ENCODE measurements at regions not wholly inside any gene's neighbourhood (a gene's known extent, or its start where the extent isn't known, plus 50 kb on each side); places are given as distances from the start of the nearest gene placed in this dataset.

DNA sequence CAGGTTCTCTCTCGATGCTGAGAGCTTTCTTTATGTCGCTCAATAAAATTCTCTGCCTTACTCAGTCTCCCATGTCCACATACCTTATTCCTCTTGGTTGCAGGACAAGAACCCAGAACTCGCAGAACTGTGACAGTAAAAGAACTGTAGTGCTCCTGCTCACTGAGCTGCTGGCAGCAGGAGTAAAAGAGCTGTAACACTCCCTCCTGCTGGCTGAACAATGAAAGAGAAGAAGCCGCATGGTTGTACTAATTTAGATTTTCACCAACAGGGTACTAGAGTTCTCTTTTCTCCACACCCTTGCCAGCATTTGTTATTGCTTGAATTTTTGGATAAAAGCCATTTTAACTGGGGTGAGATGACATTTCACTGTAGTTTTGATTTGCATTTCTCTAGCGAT lies 433.2 kb downstream of the GUCY1A2 start:
- Histone ChIP-seq H2AFZ (ENCODE audit: low read length) (no peak overlapping the region), H3K27me3 (ENCODE audit: control insufficient read depth, insufficient read depth, low read length) (no peaks in the 10 kb centered on the region), H3K4me3 (replicated peaks in 1 of 4; ENCODE audit: control extremely low read depth in 1 of 4, insufficient read depth in 1 of 4, low read depth in 3 of 4, low read length in 4 of 4) (no peak overlapping the region), H3K9ac (ENCODE audit: insufficient read depth, low read length) (no peak overlapping the region), H3K4me2 (ENCODE audit: extremely low read depth, insufficient read depth, low read length) (no peak overlapping the region), H3K36me3 (ENCODE audit: control insufficient read depth, insufficient read depth, low read length) (no peaks in the 10 kb centered on the region), H3K79me2 (ENCODE audit: control insufficient read depth, insufficient read depth, low read length) (no peaks in the 10 kb centered on the region), H3K27ac (ENCODE audit: insufficient read depth, low read length) (no peak overlapping the region), H3K4me1 (ENCODE audit: control insufficient read depth, extremely low read depth, insufficient read depth, low read length) (no peaks in the 10 kb centered on the region), H4K20me1 (ENCODE audit: control insufficient read depth, extremely low read depth, insufficient read depth, low read length) (no peaks in the 10 kb centered on the region), H3K9me3 (ENCODE audit: control insufficient read depth, insufficient read depth, low read depth, low read length) (no peaks in the 10 kb centered on the region)
- peak; percentile 20 to 49 for DNase-seq (ENCODE audit: low read depth in 2 of 2)
- TF ChIP-seq, protein P1, sequence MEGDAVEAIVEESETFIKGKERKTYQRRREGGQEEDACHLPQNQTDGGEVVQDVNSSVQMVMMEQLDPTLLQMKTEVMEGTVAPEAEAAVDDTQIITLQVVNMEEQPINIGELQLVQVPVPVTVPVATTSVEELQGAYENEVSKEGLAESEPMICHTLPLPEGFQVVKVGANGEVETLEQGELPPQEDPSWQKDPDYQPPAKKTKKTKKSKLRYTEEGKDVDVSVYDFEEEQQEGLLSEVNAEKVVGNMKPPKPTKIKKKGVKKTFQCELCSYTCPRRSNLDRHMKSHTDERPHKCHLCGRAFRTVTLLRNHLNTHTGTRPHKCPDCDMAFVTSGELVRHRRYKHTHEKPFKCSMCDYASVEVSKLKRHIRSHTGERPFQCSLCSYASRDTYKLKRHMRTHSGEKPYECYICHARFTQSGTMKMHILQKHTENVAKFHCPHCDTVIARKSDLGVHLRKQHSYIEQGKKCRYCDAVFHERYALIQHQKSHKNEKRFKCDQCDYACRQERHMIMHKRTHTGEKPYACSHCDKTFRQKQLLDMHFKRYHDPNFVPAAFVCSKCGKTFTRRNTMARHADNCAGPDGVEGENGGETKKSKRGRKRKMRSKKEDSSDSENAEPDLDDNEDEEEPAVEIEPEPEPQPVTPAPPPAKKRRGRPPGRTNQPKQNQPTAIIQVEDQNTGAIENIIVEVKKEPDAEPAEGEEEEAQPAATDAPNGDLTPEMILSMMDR (conservative IDR thresholded peaks at IDR 0.05 in 1 of 2, IDR thresholded peaks at IDR 0.05 in 1 of 2; ENCODE audit: low read depth in 1 of 2, low read length in 2 of 2): peak; percentile 38 to 42
- no peak for TF ChIP-seq EZH2 (IDR thresholded peaks at IDR 0.05; ENCODE audit: low read length, missing control alignments)

DNA sequence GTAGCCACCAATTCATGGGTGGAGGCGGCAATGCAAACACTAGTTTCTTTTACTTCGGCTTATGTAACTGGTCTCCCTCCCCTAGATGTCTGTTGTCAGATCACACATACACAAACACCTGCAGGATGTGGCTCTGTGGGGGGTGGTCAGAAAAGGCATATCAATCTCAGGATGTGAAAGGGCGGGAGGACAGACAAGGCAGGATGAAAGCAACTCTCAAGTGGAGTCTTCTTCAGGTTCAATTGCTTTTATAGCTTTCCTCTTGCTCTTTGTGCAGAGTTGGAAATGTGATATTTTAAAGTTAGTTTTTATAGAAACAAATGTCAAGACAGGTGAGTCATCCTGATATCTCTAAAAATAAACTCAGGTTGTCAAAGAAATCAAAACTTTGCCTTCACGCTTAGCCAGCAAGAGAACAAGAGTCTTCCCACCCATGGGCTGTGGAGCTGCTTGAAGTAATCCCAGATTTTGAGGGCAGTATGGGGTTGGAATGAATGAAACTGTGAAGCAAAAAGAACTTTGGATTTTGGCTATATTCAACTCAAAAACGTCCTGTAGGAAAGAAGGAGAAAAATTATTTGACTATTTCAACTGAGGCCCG lies 423.4 kb downstream of the GUCY1A2 start:
- no peak for TF ChIP-seq EZH2 (IDR thresholded peaks at IDR 0.05; ENCODE audit: low read length, missing control alignments)
- TF ChIP-seq, protein P1 (conservative IDR thresholded peaks at IDR 0.05 in 1 of 2, IDR thresholded peaks at IDR 0.05 in 1 of 2; ENCODE audit: low read depth in 1 of 2, low read length in 2 of 2): no peak
- no peak overlapping the region for H3K4me3 ChIP-seq (replicated peaks in 1 of 4; ENCODE audit: control extremely low read depth in 1 of 4, insufficient read depth in 1 of 4, low read depth in 3 of 4, low read length in 4 of 4)
- H3K79me2 ChIP-seq (ENCODE audit: control insufficient read depth, insufficient read depth, low read length): no peaks in the 10 kb centered on the region
- no peak overlapping the region for H3K9ac ChIP-seq (ENCODE audit: insufficient read depth, low read length)
- no peaks in the 10 kb centered on the region for H3K27me3 ChIP-seq (ENCODE audit: control insufficient read depth, insufficient read depth, low read length)
- no peak overlapping the region for H3K27ac ChIP-seq (ENCODE audit: insufficient read depth, low read length)
- H4K20me1 ChIP-seq (ENCODE audit: control insufficient read depth, extremely low read depth, insufficient read depth, low read length): no peaks in the 10 kb centered on the region
- H3K9me3 ChIP-seq (ENCODE audit: control insufficient read depth, insufficient read depth, low read depth, low read length): no peaks in the 10 kb centered on the region
- no peaks in the 10 kb centered on the region for H3K4me1 ChIP-seq (ENCODE audit: control insufficient read depth, extremely low read depth, insufficient read depth, low read length)
- DNase-seq (ENCODE audit: low read depth in 2 of 2): peak in 1 of 2 donors; percentile 16
- no peak overlapping the region for H3K4me2 ChIP-seq (ENCODE audit: extremely low read depth, insufficient read depth, low read length)
- H3K36me3 ChIP-seq (ENCODE audit: control insufficient read depth, insufficient read depth, low read length): no peaks in the 10 kb centered on the region
- H2AFZ ChIP-seq (ENCODE audit: low read length): no peak overlapping the region

DNA sequence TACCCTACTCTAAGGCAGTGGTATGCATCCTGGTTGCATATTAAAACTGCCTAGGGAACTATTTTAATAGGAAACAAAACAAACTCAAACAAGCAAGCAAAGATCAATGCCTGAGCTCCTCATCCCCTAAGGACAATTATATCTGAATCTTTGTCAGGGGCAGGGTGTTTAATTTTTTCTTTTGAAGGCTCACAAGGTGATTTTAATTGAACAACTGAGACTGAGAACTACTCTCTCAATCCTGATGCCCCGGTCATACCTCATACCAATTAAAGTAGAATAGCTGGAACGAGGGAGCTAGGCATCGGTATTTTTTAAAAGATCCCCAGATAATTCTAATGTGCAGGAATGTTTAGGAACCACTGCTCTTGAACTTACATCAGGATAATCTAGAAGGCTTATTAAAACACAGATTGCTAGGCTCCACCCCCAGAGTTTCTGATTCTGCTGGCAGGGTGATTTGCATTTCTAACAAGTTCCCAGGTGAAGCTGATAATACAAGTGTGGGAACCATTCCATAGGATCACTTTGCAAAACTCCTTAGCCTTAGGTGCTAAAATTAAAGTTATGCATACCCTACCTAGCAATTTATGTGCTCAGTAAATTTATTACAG lies 416.5 kb downstream of the GUCY1A2 start:
- H3K4me1 ChIP-seq (ENCODE audit: control insufficient read depth, extremely low read depth, insufficient read depth, low read length): no peaks in the 10 kb centered on the region
- no peaks in the 10 kb centered on the region for H3K9me3 ChIP-seq (ENCODE audit: control insufficient read depth, insufficient read depth, low read depth, low read length)
- H3K27me3 ChIP-seq (ENCODE audit: control insufficient read depth, insufficient read depth, low read length): no peaks in the 10 kb centered on the region
- no peaks in the 10 kb centered on the region for H4K20me1 ChIP-seq (ENCODE audit: control insufficient read depth, extremely low read depth, insufficient read depth, low read length)
- no peak overlapping the region for H3K4me2 ChIP-seq (ENCODE audit: extremely low read depth, insufficient read depth, low read length)
- no peak overlapping the region for H3K27ac ChIP-seq (ENCODE audit: insufficient read depth, low read length)
- DNase-seq (ENCODE audit: low read depth in 2 of 2): no peak
- no peak overlapping the region for H3K9ac ChIP-seq (ENCODE audit: insufficient read depth, low read length)
- TF ChIP-seq, protein P1 (conservative IDR thresholded peaks at IDR 0.05 in 1 of 2, IDR thresholded peaks at IDR 0.05 in 1 of 2; ENCODE audit: low read depth in 1 of 2, low read length in 2 of 2): no peak
- no peak for TF ChIP-seq EZH2 (IDR thresholded peaks at IDR 0.05; ENCODE audit: low read length, missing control alignments)
- H3K4me3 ChIP-seq (replicated peaks in 1 of 4; ENCODE audit: control extremely low read depth in 1 of 4, insufficient read depth in 1 of 4, low read depth in 3 of 4, low read length in 4 of 4): no peak overlapping the region
- no peaks in the 10 kb centered on the region for H3K79me2 ChIP-seq (ENCODE audit: control insufficient read depth, insufficient read depth, low read length)
- no peaks in the 10 kb centered on the region for H3K36me3 ChIP-seq (ENCODE audit: control insufficient read depth, insufficient read depth, low read length)
- H2AFZ ChIP-seq (ENCODE audit: low read length): no peak overlapping the region
